ENCODE measurements at regions not wholly inside any gene's neighbourhood (a gene's known extent, or its start where the extent isn't known, plus 50 kb on each side); places are given as distances from the start of the nearest gene placed in this dataset.
"Not testable (repeated sequence)": the region's sequence is repeated elsewhere in the genome, so short reads cannot be mapped to it uniquely, and the experiment has no call there.

DNA sequence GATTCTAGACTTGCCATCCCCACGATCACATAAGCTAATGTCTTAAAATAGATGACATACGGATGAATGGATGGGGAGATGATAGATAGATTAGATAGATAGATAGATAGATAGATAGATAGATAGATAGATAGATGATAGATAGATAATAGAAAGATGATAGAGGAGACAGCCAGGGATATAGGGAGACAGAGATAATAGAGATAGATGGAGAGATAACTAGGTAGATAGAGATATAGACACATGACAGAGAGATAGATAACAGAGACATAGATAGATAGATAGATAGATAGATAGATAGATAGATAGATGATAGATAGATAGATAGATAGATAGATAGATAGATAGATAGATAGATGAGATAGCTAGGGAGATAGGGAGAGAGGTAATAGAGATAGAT is 511.0 kb upstream of the AUTS2 start:
- TF ChIP-seq CTCF (IDR thresholded peaks at IDR 0.05; ENCODE audit: low read depth, low read length, missing input control); EGR1 (IDR thresholded peaks at IDR 0.05; ENCODE audit: low read depth in 2 of 2); ATF3 (IDR thresholded peaks at IDR 0.05); MAX (IDR thresholded peaks at IDR 0.05); RXRA (IDR thresholded peaks at IDR 0.05); YY1 (IDR thresholded peaks at IDR 0.05); GABPA (IDR thresholded peaks at IDR 0.05 in 1 of 2, conservative IDR thresholded peaks at IDR 0.05 in 1 of 2); TAF1 (conservative IDR thresholded peaks at IDR 0.05); SP1 (IDR thresholded peaks at IDR 0.05); RAD21 (IDR thresholded peaks at IDR 0.05); JUND (IDR thresholded peaks at IDR 0.05): not testable (repeated sequence)
- TF ChIP-seq, protein P1, sequence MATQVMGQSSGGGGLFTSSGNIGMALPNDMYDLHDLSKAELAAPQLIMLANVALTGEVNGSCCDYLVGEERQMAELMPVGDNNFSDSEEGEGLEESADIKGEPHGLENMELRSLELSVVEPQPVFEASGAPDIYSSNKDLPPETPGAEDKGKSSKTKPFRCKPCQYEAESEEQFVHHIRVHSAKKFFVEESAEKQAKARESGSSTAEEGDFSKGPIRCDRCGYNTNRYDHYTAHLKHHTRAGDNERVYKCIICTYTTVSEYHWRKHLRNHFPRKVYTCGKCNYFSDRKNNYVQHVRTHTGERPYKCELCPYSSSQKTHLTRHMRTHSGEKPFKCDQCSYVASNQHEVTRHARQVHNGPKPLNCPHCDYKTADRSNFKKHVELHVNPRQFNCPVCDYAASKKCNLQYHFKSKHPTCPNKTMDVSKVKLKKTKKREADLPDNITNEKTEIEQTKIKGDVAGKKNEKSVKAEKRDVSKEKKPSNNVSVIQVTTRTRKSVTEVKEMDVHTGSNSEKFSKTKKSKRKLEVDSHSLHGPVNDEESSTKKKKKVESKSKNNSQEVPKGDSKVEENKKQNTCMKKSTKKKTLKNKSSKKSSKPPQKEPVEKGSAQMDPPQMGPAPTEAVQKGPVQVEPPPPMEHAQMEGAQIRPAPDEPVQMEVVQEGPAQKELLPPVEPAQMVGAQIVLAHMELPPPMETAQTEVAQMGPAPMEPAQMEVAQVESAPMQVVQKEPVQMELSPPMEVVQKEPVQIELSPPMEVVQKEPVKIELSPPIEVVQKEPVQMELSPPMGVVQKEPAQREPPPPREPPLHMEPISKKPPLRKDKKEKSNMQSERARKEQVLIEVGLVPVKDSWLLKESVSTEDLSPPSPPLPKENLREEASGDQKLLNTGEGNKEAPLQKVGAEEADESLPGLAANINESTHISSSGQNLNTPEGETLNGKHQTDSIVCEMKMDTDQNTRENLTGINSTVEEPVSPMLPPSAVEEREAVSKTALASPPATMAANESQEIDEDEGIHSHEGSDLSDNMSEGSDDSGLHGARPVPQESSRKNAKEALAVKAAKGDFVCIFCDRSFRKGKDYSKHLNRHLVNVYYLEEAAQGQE (IDR thresholded peaks at IDR 0.05), result not testable (repeated sequence)
- TF ChIP-seq, protein P2, sequence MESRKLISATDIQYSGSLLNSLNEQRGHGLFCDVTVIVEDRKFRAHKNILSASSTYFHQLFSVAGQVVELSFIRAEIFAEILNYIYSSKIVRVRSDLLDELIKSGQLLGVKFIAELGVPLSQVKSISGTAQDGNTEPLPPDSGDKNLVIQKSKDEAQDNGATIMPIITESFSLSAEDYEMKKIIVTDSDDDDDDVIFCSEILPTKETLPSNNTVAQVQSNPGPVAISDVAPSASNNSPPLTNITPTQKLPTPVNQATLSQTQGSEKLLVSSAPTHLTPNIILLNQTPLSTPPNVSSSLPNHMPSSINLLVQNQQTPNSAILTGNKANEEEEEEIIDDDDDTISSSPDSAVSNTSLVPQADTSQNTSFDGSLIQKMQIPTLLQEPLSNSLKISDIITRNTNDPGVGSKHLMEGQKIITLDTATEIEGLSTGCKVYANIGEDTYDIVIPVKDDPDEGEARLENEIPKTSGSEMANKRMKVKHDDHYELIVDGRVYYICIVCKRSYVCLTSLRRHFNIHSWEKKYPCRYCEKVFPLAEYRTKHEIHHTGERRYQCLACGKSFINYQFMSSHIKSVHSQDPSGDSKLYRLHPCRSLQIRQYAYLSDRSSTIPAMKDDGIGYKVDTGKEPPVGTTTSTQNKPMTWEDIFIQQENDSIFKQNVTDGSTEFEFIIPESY (IDR thresholded peaks at IDR 0.05), result not testable (repeated sequence)
